Kidney epithelial cell (primary cell): ENCODE measurements at regions not wholly inside any gene's neighbourhood (a gene's known extent, or its start where the extent isn't known, plus 50 kb on each side); places are given as distances from the start of the nearest gene placed in this dataset.

Source experiments
- DNase-seq: peaks from one replicate; pipeline ENCODE4 v3.0.0-alpha.2; 2010; ENCODE audit warnings: low read depth
- H3K27me3 ChIP-seq: 2 replicates; pipeline ENCODE4 v1.6.0; 2011; ENCODE audit warnings: low read length; ENCODE audit not compliant: control insufficient read depth, insufficient read depth
- H3K36me3 ChIP-seq: 2 replicates; pipeline ENCODE4 v1.5.1; 2011; ENCODE audit warnings: low read length; ENCODE audit not compliant: control insufficient read depth, insufficient read depth
- H3K4me3 ChIP-seq: 2 replicates; pipeline ENCODE4 v1.5.1; 2011; ENCODE audit warnings: low read depth, mild to moderate bottlenecking, control low read depth, low read length
- CTCF ChIP-seq: IDR thresholded peaks from 2 replicates; pipeline ENCODE4 v1.5.1; 2011; ENCODE audit warnings: mild to moderate bottlenecking, moderate library complexity, low read length, control low read depth, inconsistent platforms; ENCODE audit not compliant: insufficient read depth, poor library complexity, severe bottlenecking

GRCh38 chr18:2451556-2451955 is 119.7 kb downstream of the METTL4 start:
- Histone ChIP-seq H3K27me3 (no peaks in the 10 kb centered on the region), H3K4me3 (no peak overlapping the region), H3K36me3 (no peaks in the 10 kb centered on the region)
- no peak for TF ChIP-seq CTCF
- no peak for DNase-seq

GRCh38 chr18:2459886-2460285 is 111.4 kb downstream of the METTL4 start:
- peak; percentile 5 for DNase-seq
- H3K36me3 ChIP-seq = no peaks in the 10 kb centered on the region
- no peak overlapping the region for H3K4me3 ChIP-seq
- no peaks in the 10 kb centered on the region for H3K27me3 ChIP-seq
- TF ChIP-seq CTCF = no peak

GRCh38 chr18:2466978-2467377 is 104.3 kb downstream of the METTL4 start:
- no peaks in the 10 kb centered on the region for H3K36me3 ChIP-seq
- no peak for TF ChIP-seq CTCF
- DNase-seq = no peak

GRCh38 chr18:2468051-2468450 is 103.3 kb downstream of the METTL4 start:
- Histone ChIP-seq H3K36me3 (no peaks in the 10 kb centered on the region), H3K4me3 (no peak overlapping the region), H3K27me3 (no peaks in the 10 kb centered on the region)
- DNase-seq = no peak
- no peak for TF ChIP-seq CTCF

More at GRCh38 chr18:2466978-2467377, 104.3 kb downstream of the METTL4 start:
- H3K4me3 ChIP-seq = no peak overlapping the region
- H3K27me3 ChIP-seq = no peaks in the 10 kb centered on the region

GRCh38 chr18:2471523-2471922 is 99.8 kb downstream of the METTL4 start:
- no peak for DNase-seq
- Histone ChIP-seq H3K4me3 (no peak overlapping the region), H3K27me3 (no peaks in the 10 kb centered on the region), H3K36me3 (no peaks in the 10 kb centered on the region)
- peak; percentile 5 for TF ChIP-seq CTCF

GRCh38 chr18:2478662-2479061 is 92.6 kb downstream of the METTL4 start:
- no peaks in the 10 kb centered on the region for H3K36me3 ChIP-seq
- H3K4me3 ChIP-seq = no peak overlapping the region
- TF ChIP-seq CTCF = no peak
- no peaks in the 10 kb centered on the region for H3K27me3 ChIP-seq
- DNase-seq = no peak
